PC-3 (cell line): ENCODE measurements at regions not wholly inside any gene's neighbourhood (a gene's known extent, or its start where the extent isn't known, plus 50 kb on each side); places are given as distances from the start of the nearest gene placed in this dataset.
A peak's percentile ranks its signal among the peaks of the same experiment; 100 is the strongest.

Source experiments
- ATAC-seq: fragments of 200-7000 bp; cut with Tn5 transposase; 2 replicates; pipeline ENCODE4 v1.9.1; 2020; ENCODE audit warnings: mild to moderate bottlenecking, moderate library complexity
- BruUV-seq: library from RNA; stranded (reverse); fragments of 400-500 nt; replicated peaks from 2 replicates; lab custom pipeline; 2021; lab: Mats Ljungman, UMichigan
- CTCF ChIA-PET: fragments of 300-600 bp; sonication (Branson Sonifier 250); formaldehyde crosslinking; loops from one replicate; lab custom pipeline; 2022; ENCODE audit warnings: antibody characterized with exemption; lab: Charles Lee
- POLR2A ChIA-PET: fragments of 300-600 bp; sonication (Branson Sonifier 250); formaldehyde crosslinking; loops from one replicate; lab custom pipeline; 2022; ENCODE audit warnings: antibody characterized with exemption; ENCODE audit not compliant: unreplicated experiment; lab: Charles Lee
- DNase-seq: peaks from one replicate; pipeline ENCODE4 v3.0.0-alpha.2; 2015
- H2AFZ ChIP-seq: fragments of 300-600 bp; sonication (generic); 2 replicates; pipeline ENCODE4 v1.6.0; 2016; ENCODE audit warnings: antibody characterized with exemption, low read length
- H3F3A ChIP-seq: fragments of 300-600 bp; sonication (generic); one replicate; pipeline ENCODE4 v1.6.0; 2017; ENCODE audit warnings: antibody characterized with exemption, low read length, control low read depth, mild to moderate bottlenecking; ENCODE audit not compliant: unreplicated experiment
- H3K27ac ChIP-seq: fragments of 300-600 bp; sonication (generic); 2 replicates; pipeline ENCODE4 v1.5.1; 2016; ENCODE audit warnings: mild to moderate bottlenecking, low read length
- H3K27me3 ChIP-seq: fragments of 300-600 bp; sonication (generic); 2 replicates; pipeline ENCODE4 v1.6.1; 2016; ENCODE audit warnings: low read length, mixed read lengths
- H3K36me3 ChIP-seq: fragments of 300-600 bp; sonication (generic); 2 replicates; pipeline ENCODE4 v1.6.1; 2016; ENCODE audit warnings: low read depth, mixed run types, low read length, mixed read lengths
- H3K4me1 ChIP-seq: fragments of 300-600 bp; sonication (generic); 2 replicates; pipeline ENCODE4 v1.5.1; 2016; ENCODE audit warnings: low read length; ENCODE audit not compliant: insufficient read depth
- H3K4me2 ChIP-seq: fragments of 300-600 bp; sonication (generic); 2 replicates; pipeline ENCODE4 v1.6.0; 2016; ENCODE audit warnings: low read length
- H3K4me3 ChIP-seq: fragments of 300-600 bp; sonication (generic); 2 replicates; pipeline ENCODE4 v1.5.1; 2016; ENCODE audit warnings: mild to moderate bottlenecking, low read length, mixed read lengths
- H3K79me2 ChIP-seq: fragments of 300-600 bp; sonication (generic); 2 replicates; pipeline ENCODE4 v1.6.1; 2017; ENCODE audit warnings: low read length, mixed read lengths
- H3K9ac ChIP-seq: fragments of 300-600 bp; sonication (generic); 2 replicates; pipeline ENCODE4 v1.6.0; 2016; ENCODE audit warnings: mild to moderate bottlenecking, low read length
- H3K9me2 ChIP-seq: fragments of 300-600 bp; sonication (generic); replicated peaks from 2 replicates; pipeline ENCODE4 v1.6.1; 2016; ENCODE audit warnings: mixed run types, low read length, mixed read lengths
- H3K9me3 ChIP-seq: fragments of 300-600 bp; sonication (generic); 2 replicates; pipeline ENCODE4 v1.6.1; 2016; ENCODE audit warnings: low read length, mixed read lengths
- H4K20me1 ChIP-seq: fragments of 300-600 bp; sonication (generic); 2 replicates; pipeline ENCODE4 v1.6.1; 2016; ENCODE audit warnings: low read length, mixed read lengths
- EZH2 ChIP-seq: fragments of 300-600 bp; sonication (generic); IDR thresholded peaks from one replicate; pipeline ENCODE4 v1.6.1; 2017; ENCODE audit warnings: antibody characterized with exemption, mild to moderate bottlenecking, low read length; ENCODE audit not compliant: unreplicated experiment
- EZH2phosphoT487 ChIP-seq: fragments of 300-600 bp; sonication (generic); IDR thresholded peaks from 2 replicates; pipeline ENCODE4 v1.6.1; 2018; ENCODE audit warnings: mild to moderate bottlenecking, antibody characterized with exemption, low read length, borderline replicate concordance
- intact Hi-C: fragments of 100-400 bp; cut with micrococcal nuclease; formaldehyde crosslinking; loops from 2 replicates; pipeline ENCODE4 v1.9.0; 2023
- TF ChIP-seq, protein P1 (sequence below): fragments of 300-600 bp; sonication (generic); conservative IDR thresholded peaks from 2 replicates; pipeline ENCODE4 v1.5.1; 2017; ENCODE audit warnings: antibody characterized with exemption, low read depth, mild to moderate bottlenecking, low read length

DNA sequence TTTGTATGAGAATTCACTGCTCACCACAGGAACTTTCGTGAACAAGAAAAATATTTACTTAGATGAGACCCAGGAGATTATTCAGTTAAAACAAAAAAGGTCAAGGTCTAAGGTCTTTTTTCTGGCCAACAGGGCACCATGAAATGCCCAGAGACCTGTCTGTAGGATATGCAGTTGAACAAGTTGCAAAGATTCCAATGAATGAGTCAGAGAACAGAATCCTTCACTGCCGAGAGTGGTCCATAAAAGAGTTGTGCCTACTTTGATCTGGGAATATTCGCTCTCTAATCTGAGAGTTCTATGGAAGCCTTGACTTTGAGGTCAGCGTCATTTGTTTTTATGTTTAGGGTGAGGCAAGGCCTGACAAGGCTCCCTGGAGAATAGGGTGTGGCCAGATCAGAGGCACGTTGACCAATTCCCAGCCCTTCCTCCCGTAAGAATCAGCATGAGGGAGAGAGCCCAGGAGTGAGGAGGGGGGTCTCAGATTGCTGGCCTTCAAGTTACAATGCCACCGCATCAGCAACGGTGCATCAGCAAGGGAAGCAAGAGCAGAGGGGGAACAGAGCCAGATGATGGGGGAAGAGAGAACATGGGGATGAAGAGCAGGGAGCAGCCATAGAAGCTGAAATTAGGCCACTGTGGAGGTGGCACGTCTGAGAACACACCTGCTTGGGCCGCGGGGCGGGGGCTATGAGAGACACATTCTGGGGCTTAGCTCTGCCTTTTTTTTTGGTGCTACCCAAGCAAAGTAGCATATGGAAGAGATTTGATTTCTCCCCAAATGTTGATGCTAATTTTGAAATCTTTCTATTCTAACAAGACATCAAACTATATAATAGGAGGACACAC, 206.4 kb upstream of the RAB4A start:
- Histone ChIP-seq H3K27me3 (peaks cover 85% of the 10 kb centered on the region), H3K4me3 (no peak overlapping the region), H3K79me2 (no peaks in the 10 kb centered on the region), H3K9me2 (no peaks in the 10 kb centered on the region), H4K20me1 (no peaks in the 10 kb centered on the region), H3K4me1 (no peaks in the 10 kb centered on the region), H3K27ac (no peak overlapping the region), H2AFZ (no peak overlapping the region), H3K36me3 (no peaks in the 10 kb centered on the region), H3F3A (no peaks in the 10 kb centered on the region), H3K9ac (no peak overlapping the region), H3K9me3 (no peaks in the 10 kb centered on the region), H3K4me2 (no peak overlapping the region)
- no peak for TF ChIP-seq EZH2
- no peak for TF ChIP-seq EZH2phosphoT487
- TF ChIP-seq, protein P1, sequence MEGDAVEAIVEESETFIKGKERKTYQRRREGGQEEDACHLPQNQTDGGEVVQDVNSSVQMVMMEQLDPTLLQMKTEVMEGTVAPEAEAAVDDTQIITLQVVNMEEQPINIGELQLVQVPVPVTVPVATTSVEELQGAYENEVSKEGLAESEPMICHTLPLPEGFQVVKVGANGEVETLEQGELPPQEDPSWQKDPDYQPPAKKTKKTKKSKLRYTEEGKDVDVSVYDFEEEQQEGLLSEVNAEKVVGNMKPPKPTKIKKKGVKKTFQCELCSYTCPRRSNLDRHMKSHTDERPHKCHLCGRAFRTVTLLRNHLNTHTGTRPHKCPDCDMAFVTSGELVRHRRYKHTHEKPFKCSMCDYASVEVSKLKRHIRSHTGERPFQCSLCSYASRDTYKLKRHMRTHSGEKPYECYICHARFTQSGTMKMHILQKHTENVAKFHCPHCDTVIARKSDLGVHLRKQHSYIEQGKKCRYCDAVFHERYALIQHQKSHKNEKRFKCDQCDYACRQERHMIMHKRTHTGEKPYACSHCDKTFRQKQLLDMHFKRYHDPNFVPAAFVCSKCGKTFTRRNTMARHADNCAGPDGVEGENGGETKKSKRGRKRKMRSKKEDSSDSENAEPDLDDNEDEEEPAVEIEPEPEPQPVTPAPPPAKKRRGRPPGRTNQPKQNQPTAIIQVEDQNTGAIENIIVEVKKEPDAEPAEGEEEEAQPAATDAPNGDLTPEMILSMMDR: no peak
- intact Hi-C loops: no loop called here
- ATAC-seq (no peak), DNase-seq (peak; percentile 13)
- no TSS peak for BruUV-seq
- CTCF ChIA-PET: interaction anchor here (0.6 kb wide), 1 partner anchor 165 kb away, joined by 3 read pairs; no protein-coding TSS in a partner anchor
- POLR2A ChIA-PET: no interaction called here

DNA sequence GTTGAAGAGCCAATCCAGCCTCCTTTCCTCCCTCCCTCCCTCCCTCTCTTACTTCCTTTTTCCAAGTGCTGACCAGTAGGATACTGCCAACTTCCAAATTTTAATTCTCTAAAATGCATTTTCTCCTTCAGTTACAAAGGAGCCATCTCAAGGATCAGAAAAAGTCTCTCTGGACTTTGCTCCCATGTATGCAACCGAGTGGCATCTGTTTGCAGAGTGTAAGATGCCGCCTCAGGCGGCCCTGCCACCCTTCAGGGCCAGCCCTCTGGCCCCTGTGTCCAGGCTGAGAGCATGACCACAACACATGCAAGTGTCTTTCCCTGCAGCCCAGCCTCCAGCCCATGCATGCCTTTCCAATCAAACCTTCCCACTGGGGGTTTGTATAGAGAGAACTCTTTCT, 205.3 kb upstream of the RAB4A start:
- Histone ChIP-seq H3K9ac (no peak overlapping the region), H3K4me1 (peaks cover 9% of the 10 kb centered on the region; the same call in 1 of the 2 replicates), H3K79me2 (no peaks in the 10 kb centered on the region), H3K27me3 (peaks cover 75% of the 10 kb centered on the region), H3F3A (no peaks in the 10 kb centered on the region), H4K20me1 (no peaks in the 10 kb centered on the region), H3K9me2 (no peaks in the 10 kb centered on the region), H3K27ac (no peak overlapping the region), H3K4me2 (no peak overlapping the region), H3K9me3 (no peaks in the 10 kb centered on the region), H3K36me3 (no peaks in the 10 kb centered on the region), H2AFZ (no peak overlapping the region), H3K4me3 (no peak overlapping the region)
- POLR2A ChIA-PET: no interaction called here
- BruUV-seq: no TSS peak
- intact Hi-C loops: no loop called here
- DNase-seq (no peak), ATAC-seq (no peak)
- TF ChIP-seq EZH2 (no peak), EZH2phosphoT487 (no peak)
- TF ChIP-seq, protein P1: no peak
- CTCF ChIA-PET: no interaction called here

DNA sequence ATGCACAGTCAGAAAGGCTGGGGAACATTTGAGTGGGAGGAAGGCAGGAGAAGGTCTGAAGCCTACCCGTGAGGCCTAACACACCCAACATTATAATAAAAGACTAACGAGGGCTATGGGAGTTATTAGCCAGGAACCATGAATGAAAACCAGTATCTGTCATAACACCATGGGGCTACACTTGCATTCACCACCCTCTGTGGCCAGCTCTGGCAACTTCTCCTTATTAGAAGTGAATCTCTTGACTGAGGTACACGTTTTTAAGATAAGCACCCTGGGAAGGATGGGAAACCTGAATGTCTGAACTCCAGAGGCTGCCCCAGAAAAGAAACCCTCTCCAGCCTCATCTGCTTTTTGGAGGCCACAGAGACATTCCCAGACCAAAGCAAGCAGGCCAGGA, 204.3 kb upstream of the RAB4A start:
- no peaks in the 10 kb centered on the region for H3K9me3 ChIP-seq
- no peak overlapping the region for H2AFZ ChIP-seq
- H3K36me3 ChIP-seq: no peaks in the 10 kb centered on the region
- ATAC-seq (no peak), DNase-seq (no peak)
- BruUV-seq: no TSS peak
- H3F3A ChIP-seq: no peaks in the 10 kb centered on the region
- H3K4me1 ChIP-seq: peaks cover 10% of the 10 kb centered on the region; the same call in 1 of the 2 replicates
- no peak overlapping the region for H3K4me2 ChIP-seq
- no peak overlapping the region for H3K27ac ChIP-seq
- no peak overlapping the region for H3K4me3 ChIP-seq
- H3K27me3 ChIP-seq: peaks cover 68% of the 10 kb centered on the region
- H3K79me2 ChIP-seq: no peaks in the 10 kb centered on the region
- TF ChIP-seq EZH2phosphoT487: no peak
- TF ChIP-seq EZH2: no peak
- no peak overlapping the region for H3K9ac ChIP-seq
- H3K9me2 ChIP-seq: no peaks in the 10 kb centered on the region
- ChIA-PET POLR2A (no interaction called here), CTCF (no interaction called here)
- intact Hi-C loops: no loop called here
- H4K20me1 ChIP-seq: no peaks in the 10 kb centered on the region
